KMS-11 (cell line): ENCODE measurements at regions not wholly inside any gene's neighbourhood (a gene's known extent, or its start where the extent isn't known, plus 50 kb on each side); places are given as distances from the start of the nearest gene placed in this dataset.

Experiments
- H2AFZ ChIP-seq: fragments of 200-600 bp; sonication (generic); 2 replicates; pipeline ENCODE4 v1.6.1; 2016; ENCODE audit warnings: antibody characterized with exemption, mixed run types, low read depth
- H3K27ac ChIP-seq: fragments of 200-600 bp; sonication (generic); 2 replicates; pipeline ENCODE4 v1.6.1; 2016; ENCODE audit warnings: mild to moderate bottlenecking, mixed run types
- H3K27me3 ChIP-seq: fragments of 200-600 bp; sonication (generic); 2 replicates; pipeline ENCODE4 v1.6.1; 2017; ENCODE audit warnings: mild to moderate bottlenecking, low read depth, mixed run types, moderate library complexity; ENCODE audit not compliant: insufficient read depth
- H3K36me3 ChIP-seq: fragments of 200-600 bp; sonication (generic); 2 replicates; pipeline ENCODE4 v1.6.1; 2017; ENCODE audit warnings: mild to moderate bottlenecking, mixed run types; ENCODE audit not compliant: insufficient read depth
- H3K4me1 ChIP-seq: fragments of 200-600 bp; sonication (generic); 2 replicates; pipeline ENCODE4 v1.6.1; 2016; ENCODE audit warnings: mild to moderate bottlenecking, low read depth, mixed run types; ENCODE audit not compliant: poor library complexity, severe bottlenecking
- H3K4me2 ChIP-seq: fragments of 200-600 bp; sonication (generic); 2 replicates; pipeline ENCODE4 v1.7.0; 2016; ENCODE audit warnings: mild to moderate bottlenecking, mixed run types
- H3K4me3 ChIP-seq: fragments of 200-600 bp; sonication (generic); IDR thresholded peaks from 2 replicates; pipeline ENCODE4 v1.6.1; 2017; ENCODE audit warnings: low read depth, low read length, mixed read lengths; ENCODE audit not compliant: insufficient read depth
- H3K79me2 ChIP-seq: fragments of 200-600 bp; sonication (generic); 2 replicates; pipeline ENCODE4 v1.6.1; 2016; ENCODE audit warnings: low read depth, mixed run types; ENCODE audit not compliant: insufficient read depth
- H3K9ac ChIP-seq: fragments of 200-600 bp; sonication (generic); 2 replicates; pipeline ENCODE4 v1.6.1; 2016; ENCODE audit warnings: mild to moderate bottlenecking, mixed run types
- H4K20me1 ChIP-seq: fragments of 200-600 bp; sonication (generic); 2 replicates; pipeline ENCODE4 v1.6.1; 2016; ENCODE audit warnings: mild to moderate bottlenecking, mixed run types; ENCODE audit not compliant: insufficient read depth
- TF ChIP-seq, protein P1 (sequence below): fragments of 200-600 bp; sonication (generic); conservative IDR thresholded peaks from 2 replicates; pipeline ENCODE4 v1.6.1; 2017; ENCODE audit warnings: low read depth, mild to moderate bottlenecking, antibody characterized with exemption, low read length, moderate library complexity, mixed read lengths

DNA sequence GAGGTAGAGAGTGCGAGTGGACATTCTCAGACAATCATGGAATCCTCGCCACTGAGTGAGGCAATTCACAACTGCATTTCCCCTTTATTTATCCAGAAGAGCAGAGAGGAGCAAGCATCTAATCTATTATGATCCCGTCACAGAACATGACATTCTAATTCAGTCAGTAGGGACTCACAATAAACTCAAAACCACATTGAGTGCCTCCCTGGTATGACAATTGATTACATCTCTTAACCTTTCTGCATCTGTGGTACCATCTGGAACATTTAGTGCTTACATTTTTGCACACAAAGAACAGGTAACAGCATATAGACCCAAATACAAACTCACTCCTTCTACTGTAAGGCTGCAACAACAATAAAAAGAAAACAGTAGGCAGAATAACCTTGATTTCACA, 517.2 kb downstream of the GBE1 start:
- no peak overlapping the region for H3K9ac ChIP-seq
- H4K20me1 ChIP-seq = no peaks in the 10 kb centered on the region
- no peaks in the 10 kb centered on the region for H3K4me1 ChIP-seq
- H3K4me3 ChIP-seq = no peak overlapping the region
- no peak overlapping the region for H3K27ac ChIP-seq
- no peak overlapping the region for H3K4me2 ChIP-seq
- no peaks in the 10 kb centered on the region for H3K79me2 ChIP-seq
- TF ChIP-seq, protein P1, sequence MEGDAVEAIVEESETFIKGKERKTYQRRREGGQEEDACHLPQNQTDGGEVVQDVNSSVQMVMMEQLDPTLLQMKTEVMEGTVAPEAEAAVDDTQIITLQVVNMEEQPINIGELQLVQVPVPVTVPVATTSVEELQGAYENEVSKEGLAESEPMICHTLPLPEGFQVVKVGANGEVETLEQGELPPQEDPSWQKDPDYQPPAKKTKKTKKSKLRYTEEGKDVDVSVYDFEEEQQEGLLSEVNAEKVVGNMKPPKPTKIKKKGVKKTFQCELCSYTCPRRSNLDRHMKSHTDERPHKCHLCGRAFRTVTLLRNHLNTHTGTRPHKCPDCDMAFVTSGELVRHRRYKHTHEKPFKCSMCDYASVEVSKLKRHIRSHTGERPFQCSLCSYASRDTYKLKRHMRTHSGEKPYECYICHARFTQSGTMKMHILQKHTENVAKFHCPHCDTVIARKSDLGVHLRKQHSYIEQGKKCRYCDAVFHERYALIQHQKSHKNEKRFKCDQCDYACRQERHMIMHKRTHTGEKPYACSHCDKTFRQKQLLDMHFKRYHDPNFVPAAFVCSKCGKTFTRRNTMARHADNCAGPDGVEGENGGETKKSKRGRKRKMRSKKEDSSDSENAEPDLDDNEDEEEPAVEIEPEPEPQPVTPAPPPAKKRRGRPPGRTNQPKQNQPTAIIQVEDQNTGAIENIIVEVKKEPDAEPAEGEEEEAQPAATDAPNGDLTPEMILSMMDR = no peak
- H3K36me3 ChIP-seq = no peaks in the 10 kb centered on the region
- no peak overlapping the region for H2AFZ ChIP-seq
- H3K27me3 ChIP-seq = no peaks in the 10 kb centered on the region

GRCh38 chr3:81242871-81243270, 518.6 kb downstream of the GBE1 start:
- Histone ChIP-seq H3K4me1 (no peaks in the 10 kb centered on the region), H3K4me2 (no peak overlapping the region), H3K79me2 (no peaks in the 10 kb centered on the region), H3K9ac (no peak overlapping the region), H3K27me3 (no peaks in the 10 kb centered on the region), H3K4me3 (no peak overlapping the region), H3K36me3 (no peaks in the 10 kb centered on the region), H2AFZ (no peak overlapping the region), H3K27ac (no peak overlapping the region), H4K20me1 (no peaks in the 10 kb centered on the region)
- TF ChIP-seq, protein P1 = no peak

- Histone ChIP-seq H3K9ac (no peak overlapping the region), H3K27ac (no peak overlapping the region), H2AFZ (no peak overlapping the region), H3K4me1 (no peaks in the 10 kb centered on the region), H3K36me3 (no peaks in the 10 kb centered on the region), H4K20me1 (no peaks in the 10 kb centered on the region), H3K4me2 (no peak overlapping the region), H3K79me2 (no peaks in the 10 kb centered on the region), H3K4me3 (no peak overlapping the region), H3K27me3 (no peaks in the 10 kb centered on the region)
- TF ChIP-seq, protein P1 = no peak
Measured at GRCh38 chr3:81237181-81237580, 524.3 kb downstream of the GBE1 start.

DNA sequence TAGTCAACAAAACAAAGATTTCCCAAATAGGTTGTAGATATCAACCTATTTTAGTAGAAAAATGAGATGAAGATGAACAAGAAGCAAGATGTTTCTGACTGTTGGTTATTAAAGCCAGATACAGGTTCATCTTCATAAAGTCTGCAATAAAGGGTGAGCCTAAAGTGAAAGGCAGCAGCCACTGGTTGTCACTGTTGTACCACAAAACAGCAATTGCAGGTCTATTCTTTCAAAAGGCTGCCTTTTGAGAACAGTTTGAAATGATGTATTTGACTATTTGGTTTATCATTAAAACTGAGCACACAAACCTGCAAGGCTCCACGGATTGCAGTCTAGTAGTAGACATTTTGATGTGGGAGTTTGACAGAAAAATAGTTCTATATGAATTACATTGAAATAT, 543.4 kb downstream of the GBE1 start:
- Histone ChIP-seq H3K36me3 (no peaks in the 10 kb centered on the region), H3K9ac (no peak overlapping the region), H3K27ac (no peak overlapping the region), H3K4me3 (no peak overlapping the region), H3K27me3 (no peaks in the 10 kb centered on the region), H2AFZ (no peak overlapping the region), H3K4me2 (no peak overlapping the region), H4K20me1 (no peaks in the 10 kb centered on the region), H3K79me2 (no peaks in the 10 kb centered on the region), H3K4me1 (no peaks in the 10 kb centered on the region)
- TF ChIP-seq, protein P1 = no peak

GRCh38 chr3:81217101-81217500, 544.3 kb downstream of the GBE1 start:
- no peak overlapping the region for H3K4me2 ChIP-seq
- no peaks in the 10 kb centered on the region for H3K27me3 ChIP-seq
- no peak overlapping the region for H3K27ac ChIP-seq

More at GRCh38 chr3:81217101-81217500, 544.3 kb downstream of the GBE1 start:
- Histone ChIP-seq H3K9ac (no peak overlapping the region), H3K4me3 (no peak overlapping the region), H4K20me1 (no peaks in the 10 kb centered on the region), H3K36me3 (no peaks in the 10 kb centered on the region), H2AFZ (no peak overlapping the region), H3K4me1 (no peaks in the 10 kb centered on the region), H3K79me2 (no peaks in the 10 kb centered on the region)
- TF ChIP-seq, protein P1 = no peak
